GM19351 (cell line): ENCODE measurements at regions not wholly inside any gene's neighbourhood (a gene's known extent, or its start where the extent isn't known, plus 50 kb on each side); places are given as distances from the start of the nearest gene placed in this dataset.

Experiments
- ATAC-seq: cut with Tn5 transposase; IDR thresholded peaks from one replicate; pipeline ENCODE4 v1.9.1; 2021; ENCODE audit warnings: mild to moderate bottlenecking, moderate library complexity; ENCODE audit not compliant: unreplicated experiment

DNA sequence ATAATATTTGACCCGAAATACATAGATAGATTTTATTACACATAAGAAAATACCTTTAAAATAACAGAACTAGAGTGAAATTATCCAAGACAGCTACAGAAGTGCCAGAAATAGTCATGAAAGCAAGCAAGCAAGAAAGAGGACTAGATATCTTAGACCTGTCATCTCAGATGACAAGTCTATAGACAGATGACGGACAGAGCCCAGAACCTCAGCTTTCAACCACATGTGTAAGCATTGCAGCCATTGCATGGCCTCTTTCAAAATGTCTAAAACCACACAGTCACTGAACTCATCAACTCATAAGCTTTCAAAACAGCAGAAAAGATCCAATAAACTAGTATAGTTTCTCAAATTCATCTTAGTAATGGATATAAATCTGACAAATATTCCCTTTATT lies 59.8 kb upstream of the FHIT start:
- no peak for ATAC-seq

DNA sequence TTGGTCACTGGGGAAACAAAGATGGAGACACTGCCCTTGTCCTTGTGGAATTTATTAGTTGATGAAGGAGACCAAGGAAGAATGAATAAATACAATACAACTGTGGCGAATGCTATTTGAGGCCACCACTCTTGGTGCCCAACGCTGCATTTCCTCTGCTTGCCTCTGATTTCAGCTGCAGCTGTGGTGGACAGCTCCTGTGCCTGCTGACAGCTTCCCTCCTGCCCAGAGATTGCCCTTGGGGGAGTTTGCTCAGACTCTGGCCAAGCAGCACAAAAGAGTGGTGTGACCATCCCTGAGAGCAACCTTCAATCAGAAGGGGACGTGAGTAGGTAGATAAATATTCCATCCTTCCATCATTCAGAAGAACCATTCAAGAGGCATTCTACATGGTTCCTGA lies 64.6 kb upstream of the FHIT start:
- no peak for ATAC-seq

GRCh38 chr3:61323094-61323493 lies 71.8 kb upstream of the FHIT start:
- no peak for ATAC-seq

DNA sequence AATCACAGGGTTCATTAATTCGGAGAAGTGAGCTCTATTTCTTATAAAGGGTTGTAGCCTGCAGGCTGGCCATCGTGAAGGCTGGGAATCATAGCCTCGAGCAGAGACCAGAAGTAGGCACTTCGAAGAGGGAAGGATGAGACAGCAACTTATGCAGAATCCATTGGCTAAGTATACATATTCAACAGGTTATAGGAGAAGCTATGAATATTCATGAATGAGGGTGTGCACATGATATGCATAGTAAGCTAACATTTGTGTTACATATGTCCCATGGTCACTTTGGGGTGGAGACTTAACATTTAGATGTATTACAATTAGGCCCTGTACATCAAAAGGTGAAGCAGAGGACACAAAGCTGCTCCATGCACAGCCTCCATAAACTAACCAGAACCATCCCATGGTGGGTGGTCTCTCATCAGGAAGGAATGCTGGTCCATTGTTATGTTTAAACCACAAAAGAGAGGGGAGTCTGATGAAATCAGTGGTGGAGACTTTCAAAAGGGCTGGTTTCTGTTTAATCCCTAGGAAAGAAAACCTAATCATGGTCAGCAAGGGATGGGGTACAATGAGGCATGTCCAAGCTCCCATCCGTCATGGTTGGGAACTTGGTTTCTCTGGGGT lies 80.8 kb upstream of the FHIT start:
- ATAC-seq = no peak

GRCh38 chr3:61333192-61333961 lies 82.1 kb upstream of the FHIT start:
- ATAC-seq = no peak

- ATAC-seq = no peak
These were observed 83.5 kb upstream of the FHIT start for GRCh38 chr3:61334783-61335182.

GRCh38 chr3:61340931-61341461 lies 89.7 kb upstream of the FHIT start:
- no peak for ATAC-seq

GRCh38 chr3:61343543-61343942 lies 92.3 kb upstream of the FHIT start:
- no peak for ATAC-seq

DNA sequence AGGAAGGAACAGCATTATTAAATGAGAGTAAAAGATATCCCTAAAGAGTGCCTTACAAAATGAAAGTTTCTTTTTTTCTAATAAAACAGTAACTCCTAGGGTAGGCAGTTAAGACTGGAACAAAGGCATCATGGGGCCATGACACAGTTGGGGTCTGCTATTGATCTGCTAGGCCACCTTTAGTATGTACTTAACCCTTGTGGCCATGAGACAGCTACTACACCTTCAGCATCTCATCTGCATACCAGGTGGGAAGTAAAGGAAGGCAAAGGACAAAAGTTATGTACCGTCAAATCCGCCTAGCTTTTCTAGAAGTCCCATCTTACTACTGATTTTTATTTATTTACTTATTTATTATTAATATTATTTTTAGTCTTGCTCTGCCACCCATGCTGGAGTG lies 93.8 kb upstream of the FHIT start:
- no peak for ATAC-seq

- no peak for ATAC-seq
These were observed 96.7 kb upstream of the FHIT start for GRCh38 chr3:61347981-61348380.

DNA sequence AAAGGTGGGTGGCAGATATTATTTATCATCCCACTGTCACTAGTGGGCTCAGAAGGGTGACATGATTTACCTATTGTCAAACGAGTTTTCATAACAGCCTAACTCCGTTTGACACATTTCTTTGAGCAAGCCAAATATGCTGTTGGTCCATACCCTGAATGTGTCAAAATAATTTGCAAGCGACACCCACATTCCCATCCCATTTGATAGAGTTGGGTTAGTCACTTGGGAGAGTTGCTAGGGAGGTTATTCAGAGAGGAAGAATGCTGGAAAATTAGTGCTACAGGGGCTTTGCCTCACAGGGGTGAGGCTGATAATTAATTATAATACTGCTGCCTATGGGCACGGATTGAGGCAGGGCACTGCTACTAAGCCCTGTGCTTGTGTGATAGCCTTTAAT lies 98.5 kb upstream of the FHIT start:
- no peak for ATAC-seq

DNA sequence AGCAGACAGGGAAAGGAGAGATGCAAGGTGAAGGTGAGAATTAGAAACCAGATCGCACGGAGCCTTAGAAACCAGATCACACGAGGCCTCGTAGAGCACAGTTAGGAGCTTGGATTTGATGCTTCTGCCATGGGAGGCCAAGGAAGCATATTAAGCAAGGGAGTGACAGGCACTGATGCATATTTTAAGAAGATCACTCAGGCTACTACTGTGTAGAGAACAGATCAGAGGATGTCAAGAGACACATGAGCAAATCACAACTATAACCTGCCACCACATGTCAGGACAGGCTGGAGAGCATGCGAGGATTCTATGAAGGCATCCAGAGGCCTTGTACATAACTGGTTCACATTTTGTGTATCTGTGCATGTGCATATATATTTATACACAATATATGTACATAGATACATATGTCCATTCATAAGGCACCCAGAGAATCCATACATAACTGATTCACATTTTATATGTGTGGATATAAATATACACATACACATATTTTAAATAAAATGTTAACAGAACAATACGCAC lies 99.6 kb upstream of the FHIT start:
- ATAC-seq = no peak

- ATAC-seq = no peak
These were observed 101.1 kb upstream of the FHIT start for GRCh38 chr3:61352306-61352705.

DNA sequence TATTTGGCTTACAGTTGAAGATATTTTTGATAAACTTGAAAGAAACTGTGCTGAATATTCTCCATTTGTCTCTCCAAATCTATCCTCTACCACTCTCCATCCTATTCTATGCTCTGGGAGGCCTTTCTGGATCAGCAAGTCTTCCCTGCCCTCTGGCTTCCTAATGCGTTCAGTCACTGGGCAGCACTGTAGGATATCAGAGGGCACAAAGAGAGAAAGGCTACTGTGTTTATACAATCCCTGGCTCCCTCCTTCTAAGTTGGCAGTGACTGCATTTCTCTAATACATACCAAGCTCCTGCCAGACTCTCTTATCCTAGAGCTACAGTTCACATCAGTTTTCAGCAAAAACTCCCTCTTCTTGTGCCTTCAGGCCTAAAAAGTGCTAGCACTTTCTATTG lies 102.1 kb upstream of the FHIT start:
- ATAC-seq = no peak

GRCh38 chr3:61354604-61355003 lies 103.4 kb upstream of the FHIT start:
- peak; percentile 36 for ATAC-seq

GRCh38 chr3:61356685-61357084 lies 105.4 kb upstream of the FHIT start:
- ATAC-seq = no peak

DNA sequence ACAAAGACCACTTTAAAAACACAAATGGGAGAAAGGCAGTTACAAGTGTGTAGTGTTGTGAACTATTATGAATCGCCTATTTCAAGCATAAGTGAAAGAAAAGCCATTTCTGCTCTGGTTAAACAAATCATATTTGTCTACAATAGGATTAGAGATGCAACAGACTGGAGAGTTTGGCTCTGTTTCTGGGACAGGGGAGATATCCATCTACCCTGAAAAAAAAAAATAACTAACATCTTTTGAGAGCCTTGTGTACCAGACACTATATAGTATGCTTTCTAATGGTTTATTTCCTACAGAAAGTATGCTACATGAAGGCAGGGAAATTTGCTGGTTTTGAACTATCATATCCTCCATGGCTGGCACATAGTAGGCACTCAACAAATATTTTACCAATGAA lies 106.7 kb upstream of the FHIT start:
- ATAC-seq = no peak

DNA sequence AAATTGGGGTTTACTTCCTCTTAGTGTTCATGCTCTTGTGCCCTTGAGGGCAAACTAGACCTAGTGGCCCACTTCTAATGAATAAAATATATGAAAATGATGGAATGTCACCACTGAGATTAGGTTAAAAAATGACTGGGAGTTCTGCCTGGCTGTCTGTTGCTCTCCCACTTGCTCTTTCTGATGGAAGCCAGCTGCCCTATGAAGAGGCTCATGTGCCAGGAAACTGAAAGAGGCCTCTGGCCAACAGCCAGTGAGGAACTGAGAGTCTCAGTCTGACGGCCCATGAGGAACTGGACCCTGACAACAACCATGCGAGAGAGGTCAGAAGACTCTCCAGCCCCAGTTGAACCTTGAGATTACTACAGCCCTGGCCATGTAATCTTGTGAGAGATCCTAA lies 107.1 kb upstream of the FHIT start:
- peak; percentile 99 for ATAC-seq

DNA sequence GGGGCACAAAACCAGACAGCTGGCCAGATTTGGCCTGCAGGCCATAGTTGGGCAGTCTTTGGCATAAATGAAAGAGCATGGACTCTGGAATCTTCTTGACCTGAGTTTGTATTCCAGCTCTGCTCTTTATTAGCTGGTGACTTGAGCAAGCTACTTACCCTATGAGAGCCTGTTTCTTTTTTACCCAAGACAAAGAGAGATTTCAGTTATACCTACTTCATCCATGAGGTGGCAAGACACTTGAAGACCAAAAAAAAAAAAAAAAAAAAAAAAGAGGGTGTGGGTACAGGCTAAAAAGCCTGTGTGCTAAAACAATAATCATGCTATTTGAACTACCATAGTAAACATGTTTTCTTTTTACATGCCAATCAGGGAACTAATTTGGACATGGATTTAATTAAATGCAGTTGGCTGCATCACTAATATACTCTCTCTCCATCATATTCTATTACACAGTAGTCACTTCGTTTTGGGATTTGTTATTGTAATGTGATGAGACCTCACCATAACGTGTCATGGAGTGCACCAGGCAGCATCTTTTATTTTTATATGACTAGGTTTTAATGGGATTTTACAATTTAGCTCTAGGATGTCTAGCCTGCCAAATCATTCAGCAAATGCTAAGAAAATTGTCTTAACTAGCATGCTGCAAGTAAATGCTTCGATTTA lies 109.2 kb upstream of the FHIT start:
- ATAC-seq = no peak

DNA sequence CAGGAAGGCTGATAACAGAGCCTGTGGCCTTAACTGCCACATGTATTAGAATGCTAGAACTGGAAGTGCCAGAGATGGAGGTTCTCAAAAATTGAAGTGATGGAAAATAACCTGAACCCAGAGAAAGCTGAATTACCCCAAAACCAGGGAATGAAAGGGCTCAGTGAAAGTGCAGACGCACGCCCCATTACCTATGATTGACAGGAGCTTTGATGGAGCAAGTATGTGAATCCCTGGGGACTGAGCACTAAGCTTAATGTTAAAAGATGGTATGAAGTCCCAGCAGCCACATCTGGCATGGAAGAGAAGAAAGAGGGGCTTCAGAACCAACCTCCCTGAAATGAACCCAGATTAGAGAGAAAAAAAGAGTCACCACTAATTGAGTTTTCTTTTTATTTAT lies 118.4 kb upstream of the FHIT start:
- no peak for ATAC-seq

DNA sequence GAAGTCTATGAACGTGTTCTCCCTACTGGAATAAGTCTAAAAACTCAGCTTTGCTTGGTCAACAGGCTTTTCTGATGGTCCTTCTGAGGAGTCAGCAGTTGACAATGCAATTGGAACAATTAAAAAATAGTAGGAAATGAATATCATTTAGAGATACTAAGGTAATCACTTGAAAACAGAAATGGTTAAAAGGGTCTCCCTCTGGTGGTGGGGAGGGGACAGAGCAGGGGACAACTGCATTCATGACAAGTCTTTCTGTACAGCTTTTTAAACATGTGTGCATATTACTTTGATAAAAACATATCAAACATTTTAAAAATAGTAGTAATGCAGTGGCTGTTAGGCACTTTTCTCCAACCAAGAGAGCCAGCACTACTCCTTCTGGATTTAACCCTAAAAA lies 119.9 kb upstream of the FHIT start:
- no peak for ATAC-seq

GRCh38 chr3:61372723-61373122 lies 121.5 kb upstream of the FHIT start:
- no peak for ATAC-seq
